Body of pancreas (tissue), 4 donors: ENCODE measurements at regions not wholly inside any gene's neighbourhood (a gene's known extent, or its start where the extent isn't known, plus 50 kb on each side); places are given as distances from the start of the nearest gene placed in this dataset.
"Not testable (repeated sequence)": the region's sequence is repeated elsewhere in the genome, so short reads cannot be mapped to it uniquely, and the experiment has no call there.

Experiments
- ATAC-seq: fragments of 150-250 bp; one replicate; pipeline ENCODE4 v1.9.1; 2016
- DNase-seq, 4 donors: peaks; one replicate each; pipeline ENCODE4 v3.0.0-alpha.2; 2019
- H3K27ac ChIP-seq, 4 donors: fragments of 200-600 bp; sonication (generic); 1 replicate in 3 of 4; 2 replicates in 1 of 4; pipeline versions ENCODE4 v1.5.1 to v1.6.1; 2016 to 2019; ENCODE audit warnings: mild to moderate bottlenecking in 1 of 4, mixed read lengths in 1 of 4, moderate library complexity in 1 of 4
- H3K27me3 ChIP-seq, 2 donors: fragments of 200-600 bp; sonication (generic); one replicate each; pipeline ENCODE4 v1.6.0; 2016; ENCODE audit warnings: mild to moderate bottlenecking in 1 of 2
- H3K36me3 ChIP-seq, 2 donors: fragments of 200-600 bp; sonication (generic); replicated peaks in 1 of 2; 2 replicates each; pipeline ENCODE4 v1.5.1; 2016; ENCODE audit warnings: low read depth in 2 of 2; ENCODE audit not compliant: insufficient read depth in 1 of 2
- H3K4me1 ChIP-seq: fragments of 200-600 bp; sonication (generic); one replicate; pipeline ENCODE4 v1.6.0; 2016
- H3K4me3 ChIP-seq, 2 donors: fragments of 200-600 bp; sonication (generic); 1 replicate in 1 of 2; 2 replicates in 1 of 2; pipeline ENCODE4 v1.5.1; 2016 to 2019
- H3K9me3 ChIP-seq, 3 donors: fragments of 200-600 bp; sonication (generic); 1 replicate in 2 of 3; 2 replicates in 1 of 3; pipeline ENCODE4 v1.5.1; 2016
- CTCF ChIP-seq, 7 experiments: fragments of 450-650 bp in 4 of 7; fragments of 200-600 bp in 3 of 7; sonication (generic) in 3 of 7; IDR thresholded peaks; one replicate each; pipeline ENCODE4 v1.5.1; 2016 to 2019; ENCODE audit warnings: antibody characterized with exemption in 7 of 7
- POLR2A ChIP-seq, 3 donors: fragments of 450-650 bp; IDR thresholded peaks; one replicate each; pipeline ENCODE4 v1.6.1; 2016; ENCODE audit warnings: antibody characterized with exemption in 3 of 3, mild to moderate bottlenecking in 2 of 3
- WGBS, 2 donors: methylation state at CpG; one replicate each; pipeline ENCODE4 v1.1.5; 2017; 5-methylcytosine and 5-hydroxymethylcytosine counted together
- intact Hi-C: fragments of 100-400 bp; cut with DNase I; formaldehyde crosslinking; loops from one replicate; pipeline ENCODE4 v1.15.1; 2023

GRCh38 chr2:195094330-195094729 lies 562.7 kb upstream of the SLC39A10 start:
- H3K36me3 ChIP-seq: no peaks in the 10 kb centered on the region
- H3K4me3 ChIP-seq: no peak overlapping the region
- H3K27me3 ChIP-seq: no peaks in the 10 kb centered on the region
- no peak overlapping the region for H3K27ac ChIP-seq
- TF ChIP-seq POLR2A (IDR thresholded peaks at IDR 0.05) (no peak), CTCF (IDR thresholded peaks at IDR 0.05) (no peak)
- no peaks in the 10 kb centered on the region for H3K9me3 ChIP-seq
- WGBS, 2 donors: 28 to 64% methylated on average over 2 of the region's 2 CpGs
- H3K4me1 ChIP-seq: no peaks in the 10 kb centered on the region
- ATAC-seq (no peak), DNase-seq (no peak)
- intact Hi-C loops: no loop called here

DNA sequence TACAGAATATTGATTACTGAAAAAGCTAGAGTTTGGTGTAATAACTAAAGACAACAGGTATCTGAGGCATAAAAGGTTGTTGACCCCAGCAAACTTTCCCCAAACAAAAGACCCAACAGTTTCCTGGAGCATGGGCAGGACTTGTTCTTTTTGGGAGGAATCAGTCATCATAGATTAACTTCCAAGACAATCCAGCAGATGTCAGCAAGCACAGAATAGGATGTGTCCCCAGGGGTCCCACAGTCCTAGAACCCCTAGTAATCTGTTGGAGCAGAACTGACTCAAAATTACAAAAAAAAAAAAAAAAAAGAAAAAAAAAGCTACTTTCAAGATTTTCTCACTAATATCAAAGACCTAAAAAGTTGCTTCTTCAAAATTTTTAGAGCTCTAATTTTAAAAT lies 564.7 kb upstream of the SLC39A10 start:
- TF ChIP-seq POLR2A (IDR thresholded peaks at IDR 0.05) (no peak), CTCF (IDR thresholded peaks at IDR 0.05) (no peak)
- Histone ChIP-seq H3K9me3 (no peaks in the 10 kb centered on the region), H3K27me3 (no peaks in the 10 kb centered on the region), H3K4me3 (no peak overlapping the region), H3K27ac (no peak overlapping the region), H3K36me3 (no peaks in the 10 kb centered on the region), H3K4me1 (no peaks in the 10 kb centered on the region)
- intact Hi-C loops: no loop called here
- ATAC-seq (no peak), DNase-seq (no peak)

GRCh38 chr2:195072806-195073205 lies 584.2 kb upstream of the SLC39A10 start:
- DNase-seq, ATAC-seq, intact Hi-C loops, H3K27me3 ChIP-seq, H3K4me3 ChIP-seq, H3K4me1 ChIP-seq, H3K36me3 ChIP-seq, H3K9me3 ChIP-seq, H3K27ac ChIP-seq: not testable (repeated sequence)
- 30% methylated on average over 4 of the region's 13 CpGs; no CpG with 5 or more reads in 1 of the 2 donors for WGBS, 2 donors

DNA sequence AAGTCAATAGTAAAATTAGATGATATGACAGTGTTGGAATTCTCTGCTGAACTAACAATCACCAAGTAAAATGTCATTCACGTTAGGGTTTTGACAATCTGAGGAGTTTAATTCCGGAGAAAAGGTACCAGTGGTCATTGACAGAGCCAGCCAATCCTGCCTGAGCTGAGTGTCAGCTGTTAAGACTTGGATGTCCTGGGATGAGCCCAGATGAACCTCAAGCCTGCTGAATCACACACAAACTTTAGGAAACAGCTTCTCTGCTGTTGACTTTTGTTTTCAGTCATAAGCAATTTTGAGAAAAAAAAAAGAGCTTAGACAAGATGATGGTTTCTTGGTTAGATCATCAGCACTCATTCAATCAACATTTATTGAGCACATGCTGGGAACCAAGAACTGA lies 600.0 kb upstream of the SLC39A10 start:
- WGBS, 2 donors: 36 to 42% methylated on average over 2 of the region's 2 CpGs
- no peak for ATAC-seq
- no peaks in the 10 kb centered on the region for H3K4me1 ChIP-seq

DNA sequence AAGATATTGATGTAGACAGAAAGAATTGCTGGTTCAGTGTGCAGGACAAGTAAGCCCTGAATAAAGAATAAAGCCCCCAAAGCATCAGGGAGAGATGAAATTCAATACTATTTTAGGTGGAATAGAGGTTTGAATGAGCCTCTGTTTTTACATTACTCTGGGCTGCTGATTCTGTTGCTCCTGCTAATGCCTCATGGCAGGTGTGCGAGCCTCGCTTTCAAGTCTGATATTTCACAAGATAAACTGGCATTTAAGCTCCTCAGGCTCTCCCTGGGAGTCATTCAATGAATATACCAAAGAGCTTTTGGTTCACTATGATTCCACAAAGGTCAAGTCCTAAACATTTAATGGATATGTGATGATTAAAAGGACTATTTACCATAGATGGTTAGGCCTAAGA lies 601.0 kb upstream of the SLC39A10 start:
- ATAC-seq: no peak
- intact Hi-C loops: no loop called here
- Histone ChIP-seq H3K4me3 (no peak overlapping the region), H3K36me3 (no peaks in the 10 kb centered on the region), H3K9me3 (no peaks in the 10 kb centered on the region), H3K4me1 (no peaks in the 10 kb centered on the region), H3K27ac (no peak overlapping the region), H3K27me3 (no peaks in the 10 kb centered on the region)
- no peak for DNase-seq
- TF ChIP-seq CTCF (IDR thresholded peaks at IDR 0.05): no peak
- TF ChIP-seq POLR2A (IDR thresholded peaks at IDR 0.05): no peak
- 23 to 41% methylated on average over 2 of the region's 2 CpGs for WGBS, 2 donors

More for the DNA sequence above, 600.0 kb upstream of the SLC39A10 start:
- H3K9me3 ChIP-seq: no peaks in the 10 kb centered on the region
- no peak overlapping the region for H3K4me3 ChIP-seq
- intact Hi-C loops: no loop called here
- H3K27me3 ChIP-seq: no peaks in the 10 kb centered on the region
- H3K27ac ChIP-seq: no peak overlapping the region
- H3K36me3 ChIP-seq: no peaks in the 10 kb centered on the region
- no peak for TF ChIP-seq CTCF (IDR thresholded peaks at IDR 0.05)
- TF ChIP-seq POLR2A (IDR thresholded peaks at IDR 0.05): no peak
- no peak for DNase-seq
